Choroid plexus epithelial cell (primary cell): ENCODE measurements at regions not wholly inside any gene's neighbourhood (a gene's known extent, or its start where the extent isn't known, plus 50 kb on each side); places are given as distances from the start of the nearest gene placed in this dataset.

Source experiments
- DNase-seq: peaks from one replicate; pipeline ENCODE4 v3.0.0-alpha.2; 2010; ENCODE audit warnings: low read depth
- H3K4me3 ChIP-seq: 2 replicates; pipeline ENCODE4 v1.5.1; 2011; ENCODE audit warnings: low read depth, mild to moderate bottlenecking, control low read depth, low read length, moderate library complexity
- CTCF ChIP-seq: conservative IDR thresholded peaks from 2 replicates; pipeline ENCODE4 v1.5.1; 2011; ENCODE audit warnings: low read depth, mild to moderate bottlenecking, control low read depth, inconsistent platforms, low read length, moderate library complexity

GRCh38 chr2:120677221-120677620 lies 58.4 kb upstream of the GLI2 start:
- no peak overlapping the region for H3K4me3 ChIP-seq
- DNase-seq: no peak
- TF ChIP-seq CTCF: no peak

DNA sequence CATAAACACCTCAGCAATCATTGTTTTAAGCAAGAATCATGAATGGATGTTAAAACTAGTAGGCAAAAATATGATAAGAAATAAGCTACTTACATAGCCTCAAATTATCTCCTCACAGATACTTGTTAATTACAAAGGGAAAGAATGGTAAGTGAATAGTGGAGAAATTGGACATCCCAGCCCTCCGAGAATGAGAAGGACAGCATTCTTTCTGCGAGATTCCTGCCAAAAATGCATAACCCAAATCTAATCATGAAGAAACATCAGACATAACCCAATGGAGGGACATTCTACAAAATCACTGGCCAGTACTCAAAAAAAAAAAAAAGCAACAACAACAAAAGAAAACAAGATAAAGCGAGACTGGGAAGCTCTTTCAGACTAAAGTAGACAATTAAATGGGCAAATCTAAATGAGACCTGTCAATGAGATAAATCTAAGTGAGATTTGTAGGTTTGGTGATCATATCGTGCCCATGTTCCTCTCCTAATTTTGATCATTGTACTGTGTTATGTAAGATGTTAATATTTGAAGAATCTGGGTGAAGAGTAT lies 57.9 kb upstream of the GLI2 start:
- peak; percentile 22 for DNase-seq
- TF ChIP-seq CTCF: no peak
- no peak overlapping the region for H3K4me3 ChIP-seq

DNA sequence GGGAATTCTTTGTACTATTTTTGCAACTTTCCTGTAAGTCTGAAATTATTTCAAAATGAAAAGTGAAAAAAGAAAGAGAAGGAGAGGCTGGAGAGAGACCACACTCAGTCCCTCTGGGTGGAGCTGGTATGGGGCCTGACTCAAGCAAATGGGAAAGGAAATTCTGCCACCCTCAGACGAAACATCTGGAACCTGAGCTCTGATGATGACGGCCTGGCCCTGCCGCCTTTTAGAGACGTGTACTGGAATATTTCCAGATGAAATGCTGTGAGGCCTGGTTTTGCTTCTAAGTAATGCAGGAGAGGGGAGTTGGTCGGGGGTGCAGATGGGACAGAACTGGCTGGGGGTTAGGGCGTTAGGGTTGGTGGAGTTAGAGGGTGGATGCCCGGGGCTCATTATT lies 57.4 kb upstream of the GLI2 start:
- DNase-seq: peak; percentile 27
- no peak for TF ChIP-seq CTCF
- H3K4me3 ChIP-seq: no peak overlapping the region

DNA sequence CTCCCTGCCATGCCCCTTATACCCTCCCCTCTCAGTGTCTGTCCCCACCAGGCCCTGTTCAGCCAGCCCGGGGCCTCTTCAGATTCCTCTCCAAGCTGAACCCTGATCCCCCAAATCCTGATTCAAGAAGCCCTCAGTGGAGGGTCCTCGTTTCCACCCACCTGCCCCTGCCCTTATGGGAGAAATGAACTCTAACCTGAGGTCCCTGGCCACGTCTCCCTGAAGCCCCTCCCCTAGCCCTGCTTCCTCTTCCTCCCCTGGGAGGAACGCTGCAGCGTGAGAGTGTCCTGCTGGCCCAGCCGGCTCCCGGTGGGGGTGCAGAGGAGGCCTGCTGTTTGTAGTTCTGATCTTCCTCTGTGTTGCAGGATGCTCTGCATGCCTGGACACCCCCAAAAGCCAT lies 56.7 kb upstream of the GLI2 start:
- H3K4me3 ChIP-seq: no peak overlapping the region
- no peak for TF ChIP-seq CTCF
- DNase-seq: no peak

GRCh38 chr2:120679526-120679925 lies 56.1 kb upstream of the GLI2 start:
- H3K4me3 ChIP-seq: no peak overlapping the region
- no peak for DNase-seq
- no peak for TF ChIP-seq CTCF

- H3K4me3 ChIP-seq: no peak overlapping the region
- TF ChIP-seq CTCF: peak; percentile 77
- peak; percentile 94 for DNase-seq
Measured at GRCh38 chr2:120680136-120680761, 55.4 kb upstream of the GLI2 start.

DNA sequence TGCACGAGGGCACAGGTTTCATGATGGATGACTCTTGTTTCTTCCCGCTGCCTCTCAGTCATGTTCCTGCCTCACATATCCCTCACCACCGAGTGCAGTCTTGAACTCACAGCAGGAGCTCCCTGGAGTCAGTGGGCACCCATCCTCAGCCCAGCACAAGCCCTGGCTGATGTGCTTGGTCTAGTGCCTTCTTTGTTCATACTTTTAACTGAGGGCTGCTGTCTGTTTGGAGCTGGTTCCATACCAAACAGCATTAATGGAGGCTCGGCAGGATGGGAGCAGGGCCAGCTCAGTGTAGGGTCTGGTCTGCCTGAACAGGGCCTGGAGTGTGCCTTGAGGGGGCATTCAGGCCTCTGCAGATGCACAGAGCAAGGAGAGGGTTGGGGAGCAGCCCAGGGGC lies 54.5 kb upstream of the GLI2 start:
- no peak for TF ChIP-seq CTCF
- DNase-seq: no peak
- H3K4me3 ChIP-seq: no peak overlapping the region
